ENCODE measurements at regions not wholly inside any gene's neighbourhood (a gene's known extent, or its start where the extent isn't known, plus 50 kb on each side); places are given as distances from the start of the nearest gene placed in this dataset.

DNA sequence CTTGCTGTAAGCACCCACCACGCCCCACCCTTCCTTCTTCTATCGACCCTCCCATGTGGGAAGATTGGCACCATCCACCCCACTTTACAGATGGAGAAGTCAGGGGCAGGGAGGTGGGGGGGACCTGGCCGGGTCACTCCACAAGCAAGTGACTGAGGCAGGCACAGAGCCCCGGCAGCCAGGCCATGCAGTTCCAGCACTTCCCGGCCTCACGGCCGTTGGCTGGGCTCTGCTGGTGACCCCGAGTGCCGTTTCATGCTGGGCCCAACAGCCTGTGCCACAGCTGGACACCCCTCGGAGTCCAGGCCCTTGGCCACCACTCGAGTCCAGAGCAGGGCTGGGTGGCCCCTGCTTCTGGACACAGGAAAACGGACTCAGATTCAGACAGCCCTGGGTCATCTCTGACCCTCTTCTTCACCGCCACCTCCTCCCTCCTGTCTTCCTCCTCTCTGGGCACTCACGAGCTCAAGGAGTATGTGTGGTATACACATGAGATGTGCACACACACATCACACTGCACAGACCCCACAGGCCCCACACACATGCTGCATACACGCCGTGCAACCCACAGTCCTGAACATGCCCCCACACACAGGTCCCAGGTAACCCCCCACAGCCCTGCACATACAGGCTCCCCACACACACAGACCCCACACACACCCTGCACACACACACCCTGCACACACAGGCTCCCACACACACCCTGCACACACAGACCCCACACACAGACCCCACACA, 89.3 kb upstream of the GPC1 start:
- CTCF ChIA-PET: no interaction called here
- Mint-ChIP-seq H3K4me1 (no peaks in the 10 kb centered on the region), H3K9me3 (peaks cover 0 to 5% (median 0%) of the 10 kb centered on the region in 3 donors)

GRCh38 chr2:240346753-240347372, 88.6 kb upstream of the GPC1 start:
- no peak overlapping the region for H3K27ac Mint-ChIP-seq
- peaks cover 0 to 5% (median 0%) of the 10 kb centered on the region in 3 donors for H3K9me3 Mint-ChIP-seq
- Histone ChIP-seq H3K36me3 (ENCODE audit: control insufficient read depth in 2 of 2, extremely low read depth in 1 of 2, insufficient read depth in 1 of 2, low read length in 1 of 2) (no peaks in the 10 kb centered on the region), H3K4me3 (ENCODE audit: control insufficient read depth in 1 of 2, extremely low read depth in 1 of 2, low read length in 1 of 2) (no peak overlapping the region), H3K9me3 (no peaks in the 10 kb centered on the region), H3K27ac (ENCODE audit: low read length) (no peak overlapping the region), H3K27me3 (replicated peaks in 1 of 2; ENCODE audit: control insufficient read depth in 2 of 2, extremely low read depth in 1 of 2, insufficient read depth in 2 of 2, low read length in 1 of 2) (peaks cover 0 to 20% of the 10 kb centered on the region in 2 experiments), H3K4me1 (ENCODE audit: control insufficient read depth in 1 of 2, extremely low read depth in 1 of 2, insufficient read depth in 2 of 2, low read length in 2 of 2) (no peaks in the 10 kb centered on the region)
- POLR2A ChIA-PET: no interaction called here
- no peaks in the 10 kb centered on the region for H3K4me1 Mint-ChIP-seq
- DNase-seq (no peak), ATAC-seq (replicated peaks in 1 of 4) (no peak)
- H3K27me3 Mint-ChIP-seq: peaks cover 7 to 13% of the 10 kb centered on the region in 2 donors
- 82% methylated on average over 16 of the region's 20 CpGs for WGBS (ENCODE audit: insufficient coverage)
- H3K36me3 Mint-ChIP-seq: no peaks in the 10 kb centered on the region
- CTCF ChIA-PET: no interaction called here
- H3K4me3 Mint-ChIP-seq: no peak overlapping the region

More for the DNA sequence above, 89.3 kb upstream of the GPC1 start:
- Histone ChIP-seq H3K27ac (ENCODE audit: low read length) (no peak overlapping the region), H3K27me3 (replicated peaks in 1 of 2; ENCODE audit: control insufficient read depth in 2 of 2, extremely low read depth in 1 of 2, insufficient read depth in 2 of 2, low read length in 1 of 2) (peaks cover 0 to 20% of the 10 kb centered on the region in 2 experiments), H3K4me1 (ENCODE audit: control insufficient read depth in 1 of 2, extremely low read depth in 1 of 2, insufficient read depth in 2 of 2, low read length in 2 of 2) (no peaks in the 10 kb centered on the region), H3K4me3 (ENCODE audit: control insufficient read depth in 1 of 2, extremely low read depth in 1 of 2, low read length in 1 of 2) (no peak overlapping the region), H3K9me3 (no peaks in the 10 kb centered on the region), H3K36me3 (ENCODE audit: control insufficient read depth in 2 of 2, extremely low read depth in 1 of 2, insufficient read depth in 1 of 2, low read length in 1 of 2) (no peaks in the 10 kb centered on the region)
- Mint-ChIP-seq H3K27me3 (peaks cover 4 to 18% of the 10 kb centered on the region in 2 donors), H3K4me3 (no peak overlapping the region), H3K36me3 (no peaks in the 10 kb centered on the region), H3K27ac (no peak overlapping the region)
- DNase-seq (no peak), ATAC-seq (replicated peaks in 1 of 4) (no peak)
- POLR2A ChIA-PET: no interaction called here
- 88% methylated on average over 11 of the region's 16 CpGs for WGBS (ENCODE audit: insufficient coverage)

- Mint-ChIP-seq H3K4me3 (no peak overlapping the region), H3K4me1 (no peaks in the 10 kb centered on the region), H3K27ac (no peak overlapping the region), H3K9me3 (peaks cover 0 to 5% (median 0%) of the 10 kb centered on the region in 3 donors), H3K36me3 (no peaks in the 10 kb centered on the region), H3K27me3 (peaks cover 7 to 11% of the 10 kb centered on the region in 2 donors)
- Histone ChIP-seq H3K9me3 (no peaks in the 10 kb centered on the region), H3K27ac (ENCODE audit: low read length) (no peak overlapping the region), H3K4me3 (ENCODE audit: control insufficient read depth in 1 of 2, extremely low read depth in 1 of 2, low read length in 1 of 2) (no peak overlapping the region), H3K36me3 (ENCODE audit: control insufficient read depth in 2 of 2, extremely low read depth in 1 of 2, insufficient read depth in 1 of 2, low read length in 1 of 2) (no peaks in the 10 kb centered on the region), H3K27me3 (replicated peaks in 1 of 2; ENCODE audit: control insufficient read depth in 2 of 2, extremely low read depth in 1 of 2, insufficient read depth in 2 of 2, low read length in 1 of 2) (peaks cover 0 to 20% of the 10 kb centered on the region in 2 experiments), H3K4me1 (ENCODE audit: control insufficient read depth in 1 of 2, extremely low read depth in 1 of 2, insufficient read depth in 2 of 2, low read length in 2 of 2) (no peaks in the 10 kb centered on the region)
- no peak for DNase-seq
- no peak for ATAC-seq (replicated peaks in 1 of 4)
- ChIA-PET POLR2A (no interaction called here), CTCF (no interaction called here)
- WGBS (ENCODE audit: insufficient coverage): 80% methylated on average over 6 of the region's 13 CpGs
Observed at GRCh38 chr2:240347373-240347940, 88.0 kb upstream of the GPC1 start.

DNA sequence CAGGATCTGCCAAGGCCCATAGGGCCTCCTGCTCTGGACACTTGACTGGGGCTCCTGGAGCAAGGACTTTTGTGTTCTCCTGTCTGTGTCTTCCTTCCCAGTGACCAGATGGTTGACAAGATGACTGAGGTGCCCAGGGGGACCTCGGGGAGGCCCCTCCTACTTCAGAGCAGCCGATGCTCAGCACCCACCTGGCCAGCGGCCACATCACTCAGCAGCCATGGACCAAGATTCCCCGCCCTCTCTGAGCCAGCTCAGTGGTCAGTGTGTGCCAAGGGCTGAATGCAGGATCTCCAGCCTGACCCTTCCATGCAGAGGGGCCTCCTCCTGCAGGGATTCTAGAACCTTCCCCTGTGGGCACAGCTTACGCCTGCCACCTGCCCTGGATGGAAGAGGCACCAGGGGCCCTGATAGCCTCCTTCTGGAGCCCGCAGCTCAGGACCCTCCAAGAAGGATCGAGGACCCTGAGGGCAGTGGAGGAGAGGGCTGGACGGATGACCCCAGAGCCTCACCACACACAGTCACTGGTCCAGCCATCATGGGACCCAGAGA, 87.4 kb upstream of the GPC1 start:
- Mint-ChIP-seq H3K27ac (no peak overlapping the region), H3K36me3 (no peaks in the 10 kb centered on the region), H3K4me1 (no peaks in the 10 kb centered on the region), H3K4me3 (no peak overlapping the region), H3K9me3 (peaks cover 0 to 5% (median 0%) of the 10 kb centered on the region in 3 donors), H3K27me3 (peaks cover 7 to 13% of the 10 kb centered on the region in 2 donors)
- DNase-seq (no peak), ATAC-seq (replicated peaks in 1 of 4) (no peak)
- peaks cover 0 to 23% of the 10 kb centered on the region in 2 experiments for H3K27me3 ChIP-seq (replicated peaks in 1 of 2; ENCODE audit: control insufficient read depth in 2 of 2, extremely low read depth in 1 of 2, insufficient read depth in 2 of 2, low read length in 1 of 2)
- no peak overlapping the region for H3K27ac ChIP-seq (ENCODE audit: low read length)
- H3K36me3 ChIP-seq (ENCODE audit: control insufficient read depth in 2 of 2, extremely low read depth in 1 of 2, insufficient read depth in 1 of 2, low read length in 1 of 2): no peaks in the 10 kb centered on the region
- ChIA-PET POLR2A (no interaction called here), CTCF (no interaction called here)
- no peaks in the 10 kb centered on the region for H3K9me3 ChIP-seq
- H3K4me1 ChIP-seq (ENCODE audit: control insufficient read depth in 1 of 2, extremely low read depth in 1 of 2, insufficient read depth in 2 of 2, low read length in 2 of 2): no peaks in the 10 kb centered on the region
- WGBS (ENCODE audit: insufficient coverage): 73% methylated on average over 7 of the region's 8 CpGs
- no peak overlapping the region for H3K4me3 ChIP-seq (ENCODE audit: control insufficient read depth in 1 of 2, extremely low read depth in 1 of 2, low read length in 1 of 2)

DNA sequence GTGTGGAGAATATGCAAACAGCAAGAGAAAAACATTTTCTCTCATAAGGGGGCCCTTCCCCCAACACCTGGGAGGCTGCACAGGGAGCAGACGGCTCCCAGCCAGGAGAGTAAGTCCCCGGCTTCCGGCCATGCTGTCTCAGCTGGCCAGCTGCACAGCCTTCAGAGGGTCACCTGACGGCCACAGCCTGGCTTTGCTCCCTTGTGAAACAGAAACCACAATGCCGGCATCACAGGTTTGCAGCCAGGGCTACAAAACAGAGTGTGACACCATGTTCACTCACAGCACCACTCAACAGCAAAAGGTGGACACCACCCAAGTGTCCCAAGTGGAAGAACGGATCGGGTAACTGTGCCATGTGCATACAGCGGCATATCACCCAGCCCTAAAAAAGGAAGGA, 86.9 kb upstream of the GPC1 start:
- no peaks in the 10 kb centered on the region for H3K4me1 Mint-ChIP-seq
- Histone ChIP-seq H3K4me1 (ENCODE audit: control insufficient read depth in 1 of 2, extremely low read depth in 1 of 2, insufficient read depth in 2 of 2, low read length in 2 of 2) (no peaks in the 10 kb centered on the region), H3K4me3 (ENCODE audit: control insufficient read depth in 1 of 2, extremely low read depth in 1 of 2, low read length in 1 of 2) (no peak overlapping the region), H3K27ac (ENCODE audit: low read length) (no peak overlapping the region), H3K36me3 (ENCODE audit: control insufficient read depth in 2 of 2, extremely low read depth in 1 of 2, insufficient read depth in 1 of 2, low read length in 1 of 2) (no peaks in the 10 kb centered on the region), H3K9me3 (no peaks in the 10 kb centered on the region), H3K27me3 (replicated peaks in 1 of 2; ENCODE audit: control insufficient read depth in 2 of 2, extremely low read depth in 1 of 2, insufficient read depth in 2 of 2, low read length in 1 of 2) (peaks cover 0 to 28% of the 10 kb centered on the region in 2 experiments)
- H3K4me3 Mint-ChIP-seq: no peak overlapping the region
- ATAC-seq (replicated peaks in 1 of 4): no peak
- CTCF ChIA-PET: no interaction called here
- peaks cover 0 to 5% (median 0%) of the 10 kb centered on the region in 3 donors for H3K9me3 Mint-ChIP-seq
- peaks cover 7 to 13% of the 10 kb centered on the region in 2 donors for H3K27me3 Mint-ChIP-seq
- 49% methylated on average over 6 of the region's 8 CpGs for WGBS (ENCODE audit: insufficient coverage)
- DNase-seq: no peak
- no peaks in the 10 kb centered on the region for H3K36me3 Mint-ChIP-seq
- POLR2A ChIA-PET: no interaction called here
- no peak overlapping the region for H3K27ac Mint-ChIP-seq

GRCh38 chr2:240349133-240350005, 86.1 kb upstream of the GPC1 start:
- Histone ChIP-seq H3K36me3 (ENCODE audit: control insufficient read depth in 2 of 2, extremely low read depth in 1 of 2, insufficient read depth in 1 of 2, low read length in 1 of 2) (no peaks in the 10 kb centered on the region), H3K9me3 (no peaks in the 10 kb centered on the region), H3K27ac (ENCODE audit: low read length) (no peak overlapping the region), H3K4me1 (ENCODE audit: control insufficient read depth in 1 of 2, extremely low read depth in 1 of 2, insufficient read depth in 2 of 2, low read length in 2 of 2) (no peaks in the 10 kb centered on the region), H3K4me3 (ENCODE audit: control insufficient read depth in 1 of 2, extremely low read depth in 1 of 2, low read length in 1 of 2) (no peak overlapping the region), H3K27me3 (replicated peaks in 1 of 2; ENCODE audit: control insufficient read depth in 2 of 2, extremely low read depth in 1 of 2, insufficient read depth in 2 of 2, low read length in 1 of 2) (peaks cover 0 to 34% of the 10 kb centered on the region in 2 experiments)
- H3K27ac Mint-ChIP-seq: no peak overlapping the region
- H3K9me3 Mint-ChIP-seq: peaks cover 0 to 5% (median 0%) of the 10 kb centered on the region in 3 donors
- peaks cover 10 to 13% of the 10 kb centered on the region in 2 donors for H3K27me3 Mint-ChIP-seq
- no peak overlapping the region for H3K4me3 Mint-ChIP-seq
- DNase-seq (no peak), ATAC-seq (replicated peaks in 1 of 4) (no peak)
- WGBS (ENCODE audit: insufficient coverage): 76% methylated on average over 12 of the region's 29 CpGs
- ChIA-PET CTCF (no interaction called here), POLR2A (no interaction called here)
- no peaks in the 10 kb centered on the region for H3K36me3 Mint-ChIP-seq
- no peaks in the 10 kb centered on the region for H3K4me1 Mint-ChIP-seq
